ENCODE measurements at regions not wholly inside any gene's neighbourhood (a gene's known extent, or its start where the extent isn't known, plus 50 kb on each side); places are given as distances from the start of the nearest gene placed in this dataset.

DNA sequence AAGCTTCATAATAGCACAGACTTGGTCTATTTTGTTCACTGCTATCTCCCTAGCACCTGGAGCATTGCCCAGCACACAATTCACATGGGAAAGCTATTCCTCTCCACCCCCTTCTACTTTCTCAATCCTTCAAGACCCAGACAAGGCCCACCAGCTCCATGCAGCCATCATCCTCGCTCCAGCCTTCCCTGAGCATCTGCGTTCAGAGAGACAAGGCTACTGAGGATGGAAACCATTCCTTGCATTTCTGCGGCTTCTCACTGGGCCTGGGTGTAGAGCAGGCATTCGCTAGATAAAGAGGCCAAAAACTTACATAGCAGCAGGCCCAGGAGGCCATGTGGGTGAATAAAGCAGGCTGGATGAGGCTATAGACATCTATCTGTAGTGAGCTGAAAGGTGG is 530.8 kb downstream of the BUD13 start:
- Histone ChIP-seq H3K27ac (ENCODE audit: low read depth in 1 of 2, low read length in 2 of 2) (no peak overlapping the region), H3K36me3 (ENCODE audit: control insufficient read depth in 4 of 4, insufficient read depth in 3 of 4, low read depth in 1 of 4, low read length in 3 of 4) (no peaks in the 10 kb centered on the region), H3K9me3 (ENCODE audit: control insufficient read depth in 4 of 4, low read length in 3 of 4) (no peaks in the 10 kb centered on the region), H3K4me3 (ENCODE audit: low read depth in 1 of 3, low read length in 3 of 3) (no peak overlapping the region), H3K9ac (ENCODE audit: low read depth in 1 of 2, low read length in 2 of 2) (no peak overlapping the region), H3K27me3 (ENCODE audit: control insufficient read depth in 4 of 4, insufficient read depth in 4 of 4, low read length in 3 of 4) (no peaks in the 10 kb centered on the region), H3K4me1 (ENCODE audit: control insufficient read depth in 4 of 4, insufficient read depth in 4 of 4, low read length in 3 of 4) (no peaks in the 10 kb centered on the region)
- DNase-seq (ENCODE audit: low spot score): no peak
- TF ChIP-seq JUND (IDR thresholded peaks at IDR 0.05) (no peak), TAF1 (conservative IDR thresholded peaks at IDR 0.05) (no peak), FOXA2 (IDR thresholded peaks at IDR 0.05) (no peak), SP1 (IDR thresholded peaks at IDR 0.05) (no peak)
- TF ChIP-seq, protein P1, sequence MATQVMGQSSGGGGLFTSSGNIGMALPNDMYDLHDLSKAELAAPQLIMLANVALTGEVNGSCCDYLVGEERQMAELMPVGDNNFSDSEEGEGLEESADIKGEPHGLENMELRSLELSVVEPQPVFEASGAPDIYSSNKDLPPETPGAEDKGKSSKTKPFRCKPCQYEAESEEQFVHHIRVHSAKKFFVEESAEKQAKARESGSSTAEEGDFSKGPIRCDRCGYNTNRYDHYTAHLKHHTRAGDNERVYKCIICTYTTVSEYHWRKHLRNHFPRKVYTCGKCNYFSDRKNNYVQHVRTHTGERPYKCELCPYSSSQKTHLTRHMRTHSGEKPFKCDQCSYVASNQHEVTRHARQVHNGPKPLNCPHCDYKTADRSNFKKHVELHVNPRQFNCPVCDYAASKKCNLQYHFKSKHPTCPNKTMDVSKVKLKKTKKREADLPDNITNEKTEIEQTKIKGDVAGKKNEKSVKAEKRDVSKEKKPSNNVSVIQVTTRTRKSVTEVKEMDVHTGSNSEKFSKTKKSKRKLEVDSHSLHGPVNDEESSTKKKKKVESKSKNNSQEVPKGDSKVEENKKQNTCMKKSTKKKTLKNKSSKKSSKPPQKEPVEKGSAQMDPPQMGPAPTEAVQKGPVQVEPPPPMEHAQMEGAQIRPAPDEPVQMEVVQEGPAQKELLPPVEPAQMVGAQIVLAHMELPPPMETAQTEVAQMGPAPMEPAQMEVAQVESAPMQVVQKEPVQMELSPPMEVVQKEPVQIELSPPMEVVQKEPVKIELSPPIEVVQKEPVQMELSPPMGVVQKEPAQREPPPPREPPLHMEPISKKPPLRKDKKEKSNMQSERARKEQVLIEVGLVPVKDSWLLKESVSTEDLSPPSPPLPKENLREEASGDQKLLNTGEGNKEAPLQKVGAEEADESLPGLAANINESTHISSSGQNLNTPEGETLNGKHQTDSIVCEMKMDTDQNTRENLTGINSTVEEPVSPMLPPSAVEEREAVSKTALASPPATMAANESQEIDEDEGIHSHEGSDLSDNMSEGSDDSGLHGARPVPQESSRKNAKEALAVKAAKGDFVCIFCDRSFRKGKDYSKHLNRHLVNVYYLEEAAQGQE (IDR thresholded peaks at IDR 0.05): no peak
- 84% methylated on average over 4 of the region's 4 CpGs for WGBS

DNA sequence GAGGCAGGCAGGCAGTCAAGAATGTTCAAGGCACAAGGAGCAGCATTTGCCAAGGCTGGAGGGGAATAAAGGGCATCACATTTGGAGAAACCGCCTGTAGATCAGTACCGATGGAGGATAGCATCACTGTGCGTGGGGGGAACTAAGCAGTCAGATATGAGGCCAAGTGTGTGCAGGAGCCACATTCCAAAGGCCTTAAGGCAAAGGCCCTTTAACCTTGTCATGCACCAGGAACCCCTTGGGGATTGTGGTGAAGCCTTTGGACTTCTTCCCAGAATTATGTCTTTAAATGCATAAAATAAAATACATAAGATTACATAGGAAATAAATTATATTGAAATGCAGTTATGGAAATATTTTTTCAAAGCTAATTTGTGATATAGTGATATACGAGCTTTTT is 532.1 kb downstream of the BUD13 start:
- H3K4me3 ChIP-seq (ENCODE audit: low read depth in 1 of 3, low read length in 3 of 3): no peak overlapping the region
- no peak overlapping the region for H3K9ac ChIP-seq (ENCODE audit: low read depth in 1 of 2, low read length in 2 of 2)
- 80% methylated on average over 4 of the region's 4 CpGs for WGBS
- no peaks in the 10 kb centered on the region for H3K27me3 ChIP-seq (ENCODE audit: control insufficient read depth in 4 of 4, insufficient read depth in 4 of 4, low read length in 3 of 4)
- no peak for TF ChIP-seq HNF4A (conservative IDR thresholded peaks at IDR 0.05)
- no peak for TF ChIP-seq YY1 (IDR thresholded peaks at IDR 0.05)
- TF ChIP-seq, protein P2, sequence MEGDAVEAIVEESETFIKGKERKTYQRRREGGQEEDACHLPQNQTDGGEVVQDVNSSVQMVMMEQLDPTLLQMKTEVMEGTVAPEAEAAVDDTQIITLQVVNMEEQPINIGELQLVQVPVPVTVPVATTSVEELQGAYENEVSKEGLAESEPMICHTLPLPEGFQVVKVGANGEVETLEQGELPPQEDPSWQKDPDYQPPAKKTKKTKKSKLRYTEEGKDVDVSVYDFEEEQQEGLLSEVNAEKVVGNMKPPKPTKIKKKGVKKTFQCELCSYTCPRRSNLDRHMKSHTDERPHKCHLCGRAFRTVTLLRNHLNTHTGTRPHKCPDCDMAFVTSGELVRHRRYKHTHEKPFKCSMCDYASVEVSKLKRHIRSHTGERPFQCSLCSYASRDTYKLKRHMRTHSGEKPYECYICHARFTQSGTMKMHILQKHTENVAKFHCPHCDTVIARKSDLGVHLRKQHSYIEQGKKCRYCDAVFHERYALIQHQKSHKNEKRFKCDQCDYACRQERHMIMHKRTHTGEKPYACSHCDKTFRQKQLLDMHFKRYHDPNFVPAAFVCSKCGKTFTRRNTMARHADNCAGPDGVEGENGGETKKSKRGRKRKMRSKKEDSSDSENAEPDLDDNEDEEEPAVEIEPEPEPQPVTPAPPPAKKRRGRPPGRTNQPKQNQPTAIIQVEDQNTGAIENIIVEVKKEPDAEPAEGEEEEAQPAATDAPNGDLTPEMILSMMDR (IDR thresholded peaks at IDR 0.05; ENCODE audit: low read depth, low read length, missing input control): no peak
- TF ChIP-seq FOXA1 (IDR thresholded peaks at IDR 0.05): no peak
- no peak for TF ChIP-seq RXRA (IDR thresholded peaks at IDR 0.05)
- TF ChIP-seq TAF1 (conservative IDR thresholded peaks at IDR 0.05): no peak
- H3K27ac ChIP-seq (ENCODE audit: low read depth in 1 of 2, low read length in 2 of 2): no peak overlapping the region
- H3K9me3 ChIP-seq (ENCODE audit: control insufficient read depth in 4 of 4, low read length in 3 of 4): no peaks in the 10 kb centered on the region
- no peaks in the 10 kb centered on the region for H3K36me3 ChIP-seq (ENCODE audit: control insufficient read depth in 4 of 4, insufficient read depth in 3 of 4, low read depth in 1 of 4, low read length in 3 of 4)
- no peaks in the 10 kb centered on the region for H3K4me1 ChIP-seq (ENCODE audit: control insufficient read depth in 4 of 4, insufficient read depth in 4 of 4, low read length in 3 of 4)
- no peak for DNase-seq (ENCODE audit: low spot score)

DNA sequence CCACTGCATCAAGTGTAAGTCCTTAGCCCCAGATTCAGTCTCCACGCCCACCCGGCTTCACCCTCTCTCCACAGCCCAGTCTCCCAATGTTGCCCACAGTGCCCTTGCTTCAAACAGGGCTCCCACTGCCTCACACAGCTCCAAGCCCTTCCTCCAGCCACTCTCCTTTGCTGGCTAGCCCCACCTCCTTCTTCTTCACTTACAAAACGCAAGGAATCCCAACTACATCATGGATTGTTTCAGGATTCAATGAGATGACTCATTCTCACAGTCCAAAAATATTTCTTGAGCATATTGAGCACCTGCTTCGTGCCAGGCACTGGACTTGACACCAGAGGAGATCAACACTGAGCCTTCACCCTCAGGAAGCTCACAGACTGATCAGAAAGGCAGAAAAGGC is 533.5 kb downstream of the BUD13 start:
- 81% methylated on average over 4 of the region's 4 CpGs for WGBS
- no peak for DNase-seq (ENCODE audit: low spot score)
- Histone ChIP-seq H3K9me3 (ENCODE audit: control insufficient read depth in 4 of 4, low read length in 3 of 4) (no peaks in the 10 kb centered on the region), H3K27ac (ENCODE audit: low read depth in 1 of 2, low read length in 2 of 2) (no peak overlapping the region), H3K4me1 (ENCODE audit: control insufficient read depth in 4 of 4, insufficient read depth in 4 of 4, low read length in 3 of 4) (no peaks in the 10 kb centered on the region), H3K9ac (ENCODE audit: low read depth in 1 of 2, low read length in 2 of 2) (no peak overlapping the region), H3K36me3 (ENCODE audit: control insufficient read depth in 4 of 4, insufficient read depth in 3 of 4, low read depth in 1 of 4, low read length in 3 of 4) (peaks cover 0 to 4% (median 0%) of the 10 kb centered on the region in 4 donors), H3K27me3 (ENCODE audit: control insufficient read depth in 4 of 4, insufficient read depth in 4 of 4, low read length in 3 of 4) (peaks cover 0 to 4% (median 0%) of the 10 kb centered on the region in 4 donors), H3K4me3 (ENCODE audit: low read depth in 1 of 3, low read length in 3 of 3) (no peak overlapping the region)
- TF ChIP-seq, protein P2 (IDR thresholded peaks at IDR 0.05; ENCODE audit: low read depth, low read length, missing input control): no peak
- TF ChIP-seq, protein P3, sequence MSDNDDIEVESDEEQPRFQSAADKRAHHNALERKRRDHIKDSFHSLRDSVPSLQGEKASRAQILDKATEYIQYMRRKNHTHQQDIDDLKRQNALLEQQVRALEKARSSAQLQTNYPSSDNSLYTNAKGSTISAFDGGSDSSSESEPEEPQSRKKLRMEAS (IDR thresholded peaks at IDR 0.05): no peak
- TF ChIP-seq RAD21 (IDR thresholded peaks at IDR 0.05): no peak
- TF ChIP-seq HNF4G (IDR thresholded peaks at IDR 0.05): no peak
- TF ChIP-seq HNF4A (conservative IDR thresholded peaks at IDR 0.05): no peak
- TF ChIP-seq, protein P1 (IDR thresholded peaks at IDR 0.05): no peak
- TF ChIP-seq FOXA1 (IDR thresholded peaks at IDR 0.05): no peak
- TF ChIP-seq EGR1 (IDR thresholded peaks at IDR 0.05; ENCODE audit: low read depth in 2 of 2): no peak
- no peak for TF ChIP-seq FOXA2 (IDR thresholded peaks at IDR 0.05)
- TF ChIP-seq, protein P4, sequence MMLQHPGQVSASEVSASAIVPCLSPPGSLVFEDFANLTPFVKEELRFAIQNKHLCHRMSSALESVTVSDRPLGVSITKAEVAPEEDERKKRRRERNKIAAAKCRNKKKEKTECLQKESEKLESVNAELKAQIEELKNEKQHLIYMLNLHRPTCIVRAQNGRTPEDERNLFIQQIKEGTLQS (IDR thresholded peaks at IDR 0.05): no peak
- no peak for TF ChIP-seq JUND (IDR thresholded peaks at IDR 0.05)
